Activated naive CD4-positive, alpha-beta T cell (primary cell): ENCODE measurements at regions not wholly inside any gene's neighbourhood (a gene's known extent, or its start where the extent isn't known, plus 50 kb on each side); places are given as distances from the start of the nearest gene placed in this dataset.
"Not testable (repeated sequence)": the region's sequence is repeated elsewhere in the genome, so short reads cannot be mapped to it uniquely, and the experiment has no call there.

ENCODE experiments used
- DNase-seq, 4 experiments: peaks; one replicate each; lab custom pipeline; 2025; lab: John Stamatoyannopoulos, UW

DNA sequence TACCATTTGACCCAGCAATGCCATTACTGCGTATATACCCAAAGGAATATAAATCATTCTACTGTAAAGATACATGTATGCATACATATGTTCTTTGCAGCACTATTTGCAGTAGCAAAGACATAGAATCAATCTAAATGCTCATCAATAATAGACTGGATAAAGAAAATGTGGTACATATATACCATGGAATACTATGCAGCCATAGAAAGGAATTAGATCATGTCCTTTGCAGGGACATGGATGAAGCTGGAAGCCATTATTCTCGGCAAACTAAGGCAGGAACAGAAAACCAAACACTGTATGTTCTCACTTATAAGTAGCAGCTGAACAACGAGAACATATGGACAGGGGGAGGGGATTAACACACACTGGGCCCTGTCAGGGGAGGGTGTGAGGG lies 54.8 kb upstream of the ZNF30 start:
- DNase-seq: not testable (repeated sequence)

DNA sequence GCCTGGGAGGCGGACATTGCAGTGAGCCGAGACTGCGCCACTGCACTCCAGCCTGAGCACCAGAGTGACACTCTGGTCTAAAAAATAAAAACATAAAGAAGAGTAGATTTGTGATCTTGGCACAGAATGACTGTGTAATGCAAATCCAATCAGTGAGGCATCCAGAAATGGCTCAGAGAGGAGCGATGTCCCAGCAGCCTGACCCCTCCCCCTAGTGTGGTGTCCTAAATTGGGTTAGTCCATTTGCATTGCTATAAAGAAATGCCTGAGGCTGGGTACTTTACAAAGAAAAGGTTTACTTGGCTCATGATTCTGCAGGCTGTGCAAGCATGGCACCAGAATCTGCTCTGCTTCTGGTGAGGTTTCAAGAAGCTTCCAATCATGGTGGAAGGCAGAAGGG lies 59.1 kb upstream of the ZNF30 start:
- DNase-seq: no peak

DNA sequence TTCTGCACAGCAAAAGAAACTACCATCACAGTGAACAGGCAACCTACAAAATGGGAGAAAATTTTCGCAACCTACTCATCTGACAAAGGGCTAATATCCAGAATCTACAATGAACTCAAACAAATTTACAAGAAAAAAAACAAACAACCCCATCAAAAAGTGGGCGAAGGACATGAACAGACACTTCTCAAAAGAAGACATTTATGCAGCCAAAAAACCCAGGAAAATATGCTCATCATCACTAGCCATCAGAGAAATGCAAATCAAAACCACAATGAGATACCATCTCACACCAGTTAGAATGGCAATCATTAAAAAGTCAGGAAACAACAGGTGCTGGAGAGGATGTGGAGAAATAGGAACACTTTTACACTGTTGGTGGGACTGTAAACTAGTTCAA lies 61.5 kb upstream of the ZNF30 start:
- DNase-seq: not testable (repeated sequence)

DNA sequence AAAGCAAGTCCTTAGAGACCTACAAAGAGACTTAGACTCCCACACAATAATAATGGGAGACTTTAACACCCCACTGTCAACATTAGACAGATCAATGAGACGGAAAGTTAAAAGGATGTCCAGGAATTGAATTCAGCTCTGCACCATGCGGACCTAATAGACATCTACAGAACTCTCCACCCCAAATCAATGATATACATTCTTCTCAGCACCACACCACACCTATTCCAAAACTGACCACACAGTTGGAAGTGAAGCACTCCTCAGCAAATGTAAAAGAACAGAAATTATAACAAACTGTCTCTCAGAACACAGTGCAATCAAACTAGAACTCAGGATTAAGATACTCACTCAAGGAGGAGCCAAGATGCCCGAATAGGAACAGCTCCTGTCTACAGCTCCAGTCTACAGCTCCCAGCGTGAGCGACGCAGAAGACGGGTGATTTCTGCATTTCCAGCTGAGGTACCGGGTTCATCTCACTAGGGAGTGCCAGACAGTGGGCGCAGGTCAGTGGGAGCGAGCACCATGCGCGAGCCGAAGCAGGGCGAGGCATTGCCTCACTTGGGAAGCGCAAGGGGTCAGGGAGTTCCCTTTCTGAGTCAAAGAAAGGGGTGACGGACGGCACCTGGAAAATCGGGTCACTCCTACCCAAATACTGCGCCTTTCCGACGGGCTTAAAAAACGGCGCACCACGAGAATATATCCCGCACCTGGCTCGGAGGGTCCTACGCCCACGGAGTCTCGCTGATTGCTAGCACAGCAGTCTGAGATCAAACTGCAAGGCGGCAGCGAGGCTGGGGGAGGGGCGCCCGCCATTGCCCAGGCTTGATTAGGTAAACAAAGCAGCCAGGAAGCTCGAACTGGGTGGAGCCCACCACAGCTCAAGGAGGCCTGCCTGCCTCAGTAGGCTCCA lies 66.6 kb upstream of the ZNF30 start:
- DNase-seq: not testable (repeated sequence)

DNA sequence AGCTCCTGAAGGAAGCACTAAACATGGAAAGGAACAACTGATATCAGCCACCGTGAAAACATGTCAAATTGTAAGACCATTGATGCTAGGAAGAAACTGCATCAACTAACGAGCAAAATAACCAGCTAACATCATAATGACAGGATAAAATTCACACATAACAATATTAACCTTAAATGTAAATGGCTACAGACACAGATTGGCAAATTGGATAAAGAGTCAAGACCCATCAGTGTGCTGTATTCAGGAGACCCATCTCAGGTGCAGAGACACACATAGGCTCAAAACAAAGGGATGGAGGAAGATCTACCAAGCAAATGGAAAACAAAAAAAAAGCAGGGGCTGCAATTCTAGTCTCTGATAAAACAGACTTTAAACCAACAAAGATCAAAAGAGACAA lies 67.4 kb upstream of the ZNF30 start:
- not testable (repeated sequence) for DNase-seq

DNA sequence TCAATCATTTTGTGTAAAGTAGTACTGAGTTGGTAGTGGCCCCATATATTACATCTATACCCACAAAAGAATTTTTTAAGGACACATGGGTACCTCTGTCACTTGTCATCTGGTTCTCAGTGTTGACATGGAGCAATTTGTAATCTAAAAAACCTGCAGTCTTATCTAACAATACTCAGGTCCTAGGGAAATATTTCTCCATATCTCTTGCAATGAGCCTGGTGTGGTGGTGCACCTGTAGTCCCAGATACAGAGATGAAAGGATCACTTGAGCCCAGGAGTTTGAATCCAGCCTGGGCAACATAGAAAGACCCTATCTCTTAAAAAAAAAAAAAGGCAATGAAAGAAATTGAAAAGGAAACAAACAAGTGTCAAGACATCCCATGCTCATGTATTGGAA lies 70.7 kb upstream of the ZNF30 start:
- no peak for DNase-seq

DNA sequence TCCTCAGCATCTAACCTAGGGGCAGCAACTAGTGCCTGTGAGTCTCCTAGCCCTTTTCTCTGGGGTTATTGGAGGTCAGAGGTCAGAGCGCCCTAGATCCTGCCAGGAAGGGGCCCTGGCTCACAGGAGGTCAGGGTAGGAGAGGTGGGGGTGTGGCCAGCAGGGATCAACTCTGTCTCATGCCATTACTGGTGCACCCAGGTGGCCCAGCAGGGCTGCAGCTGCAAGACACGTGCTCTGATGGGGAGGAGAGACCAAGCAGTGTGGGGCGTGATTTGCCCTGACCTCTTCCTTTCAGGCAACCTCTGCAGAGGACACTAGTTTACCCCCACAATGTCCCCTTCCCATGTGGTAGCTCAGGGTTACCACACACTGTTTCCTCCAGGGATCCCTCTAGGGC lies 73.3 kb upstream of the ZNF30 start:
- DNase-seq: no peak

DNA sequence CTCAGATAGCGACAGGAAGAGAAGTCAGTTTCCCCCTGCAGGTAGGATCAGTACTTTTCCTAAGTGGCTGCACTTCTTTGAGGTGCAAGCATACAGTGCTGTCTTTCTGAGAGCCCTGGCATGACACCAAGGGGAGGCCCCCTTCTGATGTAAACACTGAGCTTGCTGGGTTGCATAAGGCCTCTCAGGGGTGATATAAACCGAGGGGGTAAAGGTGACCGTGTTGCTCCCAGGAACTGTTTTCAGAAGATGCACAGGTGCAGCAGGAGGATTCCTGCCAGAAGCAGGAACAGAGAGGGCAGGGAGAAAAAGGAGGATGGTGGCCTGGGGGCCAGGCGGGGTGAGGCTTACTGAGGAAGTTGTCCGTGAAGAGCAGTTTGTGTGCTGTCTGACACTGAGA lies 74.0 kb upstream of the ZNF30 start:
- no peak for DNase-seq

DNA sequence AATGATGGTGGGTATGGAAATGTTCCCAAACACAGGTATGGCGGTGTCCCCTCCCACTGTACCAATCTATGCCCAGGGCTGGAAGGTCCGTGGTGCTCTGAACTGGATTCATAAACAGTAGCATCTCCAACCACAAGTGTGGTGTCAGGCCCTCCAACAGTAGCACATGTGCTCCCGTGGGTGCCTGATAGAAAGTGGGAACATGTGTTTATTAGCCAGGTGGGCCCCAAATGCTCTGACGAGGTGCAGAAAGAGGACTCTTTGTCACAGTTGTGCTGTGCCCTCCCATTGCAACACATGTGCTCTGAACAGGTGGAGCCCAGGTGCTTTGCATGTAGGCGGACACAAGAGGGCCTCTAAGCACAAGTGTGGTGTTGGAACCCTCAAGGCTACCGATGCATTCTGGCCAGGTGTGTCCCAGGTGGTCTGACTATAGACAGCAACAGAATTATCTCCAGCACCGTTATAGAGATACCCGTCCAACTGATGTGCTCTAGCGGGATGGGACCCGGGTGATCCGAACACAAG lies 75.4 kb upstream of the ZNF30 start:
- no peak for DNase-seq

DNA sequence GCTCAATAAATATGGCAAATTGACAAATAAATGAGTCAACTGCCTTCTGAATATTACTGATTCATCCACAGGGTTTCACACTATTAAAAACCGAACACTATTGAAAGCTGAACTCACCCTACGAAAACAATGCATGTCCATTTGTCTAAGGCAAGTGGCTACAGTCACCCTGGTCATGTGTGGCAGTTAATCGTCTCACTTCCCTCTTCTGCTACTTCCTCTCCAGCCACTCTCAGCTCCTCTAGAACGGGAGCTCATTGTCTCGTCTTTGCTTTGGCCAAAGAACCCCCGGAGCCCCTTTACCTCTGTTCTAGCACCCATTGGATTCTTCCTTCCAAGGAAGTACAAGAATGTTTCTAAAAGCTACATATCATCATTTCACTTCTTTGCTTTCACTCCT lies 74.4 kb upstream of the ZNF599 start:
- DNase-seq: no peak

DNA sequence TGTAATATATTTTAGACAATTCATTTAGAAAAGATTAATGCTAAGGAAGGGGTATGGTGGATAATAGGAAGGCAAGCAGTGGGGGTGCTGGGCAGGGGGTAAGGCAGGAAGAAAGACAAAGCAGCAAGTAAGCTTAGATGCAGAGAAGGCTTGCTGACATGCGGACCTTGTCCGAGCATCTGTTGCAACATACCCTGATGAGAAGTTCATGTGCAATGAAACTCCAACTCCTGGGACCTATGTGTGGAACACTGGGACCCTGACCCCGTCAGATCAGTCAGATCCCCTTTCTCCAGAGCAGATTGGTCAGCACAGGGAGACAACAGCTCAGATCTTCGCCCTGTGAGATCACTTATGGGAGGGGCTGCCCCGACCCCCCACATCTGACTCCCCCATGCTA lies 71.3 kb upstream of the ZNF599 start:
- no peak for DNase-seq

DNA sequence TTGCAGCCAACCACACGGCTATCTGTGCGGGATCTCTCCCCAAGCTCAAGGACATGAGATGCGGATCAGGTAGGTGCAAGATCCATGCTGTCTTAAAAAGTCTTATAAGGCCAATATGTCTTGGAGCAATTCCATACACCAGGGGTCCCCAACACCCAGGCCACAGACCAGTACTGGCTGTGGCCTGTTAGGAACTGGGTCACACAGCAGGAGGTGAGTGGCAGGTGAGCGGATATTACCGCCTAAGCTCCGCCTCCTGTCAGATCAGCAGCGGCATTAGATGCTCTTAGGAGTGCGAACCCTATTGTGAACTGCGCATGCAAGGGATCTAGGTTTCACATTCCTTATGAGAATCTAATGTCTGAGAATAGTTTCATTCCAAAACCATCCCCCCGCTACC lies 68.8 kb upstream of the ZNF599 start:
- DNase-seq: no peak

DNA sequence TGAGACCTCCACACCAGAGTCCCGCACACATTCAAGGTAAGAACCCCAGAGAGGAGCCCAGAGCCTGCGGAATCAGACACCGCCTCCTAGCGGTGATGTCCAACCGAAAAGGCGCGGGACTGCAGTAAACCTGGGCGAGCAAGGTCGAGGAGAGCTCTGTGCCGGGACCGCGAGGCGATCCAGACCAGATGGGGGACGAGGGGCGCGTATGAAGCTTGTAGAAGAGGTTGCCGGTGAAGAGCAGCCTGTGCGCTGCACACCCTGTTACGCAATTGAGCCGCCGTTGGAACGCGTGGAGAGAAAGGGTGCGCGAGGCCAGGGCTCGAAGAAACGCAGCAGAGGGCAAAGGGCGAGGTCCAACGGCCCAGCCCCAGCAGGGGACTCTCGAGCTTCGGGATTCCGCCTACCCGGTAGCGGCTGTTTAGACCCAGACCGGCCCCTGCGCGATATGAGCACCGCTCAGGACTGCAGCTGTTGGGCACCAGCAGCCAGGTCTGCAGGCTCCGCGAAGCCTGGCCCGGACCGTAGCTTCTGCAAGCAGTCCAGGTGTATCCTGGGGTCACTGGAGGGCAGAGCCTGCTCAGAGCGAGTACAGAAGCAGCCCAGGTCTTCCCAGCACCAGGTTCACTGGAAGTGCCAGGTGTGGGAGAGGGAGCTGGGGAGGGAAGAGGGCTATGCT lies 65.9 kb upstream of the ZNF599 start:
- peak in 2 of 4 experiments; percentile 10 to 19 for DNase-seq

DNA sequence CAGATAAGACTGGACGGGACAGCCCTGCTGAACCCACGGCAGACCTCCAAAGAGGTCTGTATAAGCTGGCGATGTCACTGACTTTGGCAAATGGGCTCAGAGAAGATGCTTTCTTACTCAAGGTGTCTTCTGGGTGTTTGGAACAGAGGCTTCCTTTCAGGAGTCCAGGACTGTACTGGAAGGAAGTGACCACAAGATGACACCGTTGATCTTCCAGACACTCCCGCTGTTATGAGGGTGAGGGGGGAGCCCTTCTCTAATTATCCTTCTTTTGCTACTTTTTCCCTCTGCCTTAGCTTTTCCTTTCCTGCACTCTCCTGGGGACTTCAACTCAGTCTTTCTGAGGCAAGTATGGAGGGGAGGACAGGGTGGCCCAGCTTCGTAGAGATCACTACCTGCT lies 65.2 kb upstream of the ZNF599 start:
- DNase-seq: no peak

DNA sequence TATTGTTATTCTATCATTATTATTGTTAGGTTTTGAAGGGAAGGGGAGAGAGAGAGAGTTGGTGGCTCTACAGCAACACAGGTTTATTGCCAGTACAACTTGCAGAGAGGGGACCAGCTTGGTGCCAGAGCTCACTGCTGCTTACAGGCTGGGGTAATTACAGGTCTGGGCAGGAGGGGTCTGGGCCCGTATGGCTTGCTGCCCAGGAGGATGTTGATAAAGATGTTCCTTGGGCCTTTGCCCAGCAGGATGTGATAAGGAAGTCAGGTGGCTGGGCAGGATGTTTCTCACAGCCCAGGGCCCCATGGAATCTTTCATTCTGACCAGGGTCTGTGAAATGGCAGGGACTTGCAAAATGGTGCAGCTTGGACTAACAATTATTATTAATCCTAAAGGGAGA lies 64.2 kb upstream of the ZNF599 start:
- DNase-seq: no peak

DNA sequence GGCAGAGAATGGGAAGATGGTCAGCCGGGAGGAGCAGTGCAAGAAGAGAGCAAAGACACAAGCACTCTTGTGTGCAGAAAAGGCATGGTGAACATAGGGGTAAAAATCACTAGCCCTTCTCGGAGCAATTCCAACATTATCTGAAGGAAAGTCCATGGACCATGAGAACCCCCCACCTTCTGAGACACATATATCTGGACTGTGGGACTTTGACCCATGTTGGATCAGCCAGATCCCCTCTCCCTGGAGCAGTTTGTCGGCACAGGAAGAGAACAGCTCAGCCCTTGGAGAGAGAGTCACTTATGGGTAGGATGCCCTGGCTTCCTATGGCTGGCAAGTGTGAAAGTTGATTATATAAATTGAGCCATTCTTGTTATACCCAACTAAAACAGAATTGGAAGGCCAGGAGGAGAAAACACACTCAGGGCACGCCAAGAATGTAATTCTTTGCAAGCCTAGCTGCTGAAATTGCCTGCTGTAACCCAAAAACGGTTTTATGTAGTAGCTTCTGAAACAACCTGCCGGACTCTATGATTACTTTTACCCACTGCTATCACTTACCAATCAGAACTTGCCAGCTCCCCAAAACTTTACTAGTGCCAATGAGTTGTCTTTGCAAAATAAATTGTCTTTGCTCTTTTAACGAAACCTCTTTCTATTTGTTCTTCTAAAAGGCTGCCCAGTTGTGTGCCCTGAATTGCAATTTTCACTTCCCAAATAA lies 62.8 kb upstream of the ZNF599 start:
- no peak for DNase-seq

DNA sequence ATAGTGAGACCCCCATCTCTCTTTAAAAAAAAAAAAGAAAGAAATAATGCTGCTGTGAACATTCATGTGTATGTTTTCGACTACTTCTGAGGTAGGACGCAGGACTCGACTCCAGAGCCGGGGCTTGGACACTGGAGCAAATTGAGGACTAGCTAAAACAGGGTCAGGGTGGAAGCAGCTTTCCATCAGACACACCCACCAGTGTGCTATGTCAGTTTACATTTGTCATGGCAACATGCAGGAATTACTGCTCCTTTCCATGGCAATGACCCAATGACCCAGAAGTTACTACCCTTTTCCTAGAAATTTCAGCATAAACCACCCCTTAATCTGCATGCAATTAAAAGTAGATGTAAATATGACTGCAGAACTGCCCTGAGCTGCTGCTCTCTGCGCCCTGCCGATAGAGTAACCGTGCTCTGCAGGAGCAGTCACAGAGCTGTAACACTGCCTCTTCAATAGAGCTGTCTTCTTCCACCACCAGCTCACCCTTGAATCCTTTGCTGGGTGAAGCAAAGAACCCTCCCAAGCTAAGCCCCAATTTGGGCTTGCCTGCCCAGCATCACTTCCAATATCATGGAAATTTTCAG lies 61.6 kb upstream of the ZNF599 start:
- DNase-seq: no peak

DNA sequence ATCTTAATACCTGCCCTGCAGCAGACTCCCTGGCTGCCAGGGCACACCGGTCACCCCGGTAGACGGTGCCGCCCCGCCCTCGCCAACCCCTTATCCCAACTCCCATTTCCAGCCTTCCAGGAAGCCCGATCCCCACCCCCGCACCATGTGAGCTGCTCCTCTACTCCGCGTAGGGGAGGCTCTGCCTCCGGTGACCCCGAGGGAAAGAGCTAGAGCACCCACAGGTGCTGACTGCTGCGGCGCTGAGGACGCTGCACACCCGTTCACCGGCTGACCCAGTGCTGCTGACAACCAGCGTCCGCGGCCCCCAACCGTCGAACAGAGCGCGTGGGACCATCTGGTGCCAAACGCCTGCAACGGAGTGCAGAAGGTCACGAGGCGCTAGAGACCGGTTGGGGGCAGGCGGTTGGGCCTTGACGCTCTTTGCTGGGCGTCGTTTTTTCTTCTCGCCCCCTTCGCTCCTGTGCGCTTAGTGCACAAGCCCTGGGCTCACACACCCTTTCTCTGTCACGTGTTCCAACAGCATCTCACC lies 59.6 kb upstream of the ZNF599 start:
- no peak for DNase-seq

DNA sequence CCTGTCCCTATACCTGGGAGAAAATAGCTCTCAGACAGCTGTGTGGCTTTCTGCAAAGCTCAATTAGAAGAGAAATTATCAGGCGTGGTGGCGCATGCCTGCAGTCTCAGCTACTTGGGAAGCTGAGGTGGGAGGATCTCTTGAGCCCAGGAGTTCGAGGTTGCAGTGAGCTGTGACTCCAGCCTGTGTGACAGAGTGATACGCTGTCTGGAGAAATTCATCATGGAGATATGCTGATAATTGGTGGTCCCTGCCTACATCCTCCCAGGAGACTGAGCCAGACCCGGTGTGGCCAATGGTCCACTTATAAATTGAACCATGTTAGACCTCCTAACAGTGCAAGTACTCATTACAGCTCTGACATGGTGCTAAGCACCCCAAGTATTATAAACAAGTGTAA lies 58.7 kb upstream of the ZNF599 start:
- no peak for DNase-seq

DNA sequence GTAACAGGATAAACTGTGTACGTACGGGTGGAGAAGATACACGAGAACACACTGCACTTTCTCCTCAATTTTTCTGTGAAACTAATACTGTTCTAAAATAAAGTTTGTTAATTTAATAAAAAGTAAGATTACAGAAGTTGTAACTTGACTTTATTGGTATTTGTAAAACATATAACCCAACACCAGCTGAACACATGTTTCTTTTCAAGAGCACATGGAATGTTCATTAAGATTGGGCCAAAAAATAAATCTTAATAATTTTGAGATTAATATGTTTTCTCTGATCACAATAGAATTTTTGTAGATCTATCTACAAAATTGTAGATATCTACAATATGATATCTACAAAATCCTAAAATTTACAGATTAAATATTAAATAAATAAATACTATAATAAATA lies 55.1 kb upstream of the ZNF599 start:
- no peak for DNase-seq

DNA sequence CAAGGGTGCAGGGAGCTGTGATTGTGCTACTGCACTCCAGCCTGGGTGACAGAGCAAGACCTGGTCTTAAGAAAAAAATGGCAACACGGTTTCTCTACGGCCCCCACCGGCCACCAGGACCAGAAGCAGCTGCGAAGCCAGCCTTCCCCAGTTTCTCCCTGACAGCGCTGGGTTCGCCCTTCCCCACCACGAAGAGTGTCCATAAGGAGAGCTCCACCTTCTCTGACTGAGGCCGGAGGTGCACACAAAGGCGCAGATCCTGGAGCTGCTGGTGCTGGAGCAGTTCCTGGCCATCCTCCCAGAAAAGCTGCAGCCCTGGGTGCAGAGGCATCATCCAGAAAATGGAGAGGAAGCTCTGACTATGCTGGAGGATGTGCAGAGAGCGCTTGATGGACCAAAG lies 52.2 kb upstream of the ZNF599 start:
- DNase-seq: no peak

DNA sequence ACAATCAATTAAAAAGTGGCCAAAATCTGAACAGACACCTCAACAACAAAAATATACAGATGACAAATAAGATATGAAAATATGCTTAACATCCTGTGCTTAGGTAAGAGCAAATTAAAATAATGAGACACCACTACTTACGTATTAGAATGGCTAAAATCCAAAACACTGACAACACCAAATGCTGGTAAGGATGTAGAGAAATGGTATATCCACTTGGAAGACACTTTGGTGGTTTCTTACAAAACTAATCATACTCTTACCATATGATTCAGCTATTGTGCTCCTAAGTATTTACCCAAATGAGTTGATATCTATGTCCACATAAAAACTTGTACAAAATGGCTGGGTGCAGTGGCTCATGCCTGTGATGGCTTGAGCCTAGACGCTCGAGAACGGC lies 51.7 kb upstream of the ZNF599 start:
- no peak for DNase-seq
